Astrocyte of the cerebellum (primary cell): ENCODE measurements at regions not wholly inside any gene's neighbourhood (a gene's known extent, or its start where the extent isn't known, plus 50 kb on each side); places are given as distances from the start of the nearest gene placed in this dataset.

Experiments
- DNase-seq: peaks from one replicate; pipeline ENCODE4 v3.0.0-alpha.2; 2011; ENCODE audit warnings: low read depth
- H3K4me3 ChIP-seq: 2 replicates; pipeline ENCODE4 v1.5.1; 2011; ENCODE audit warnings: mild to moderate bottlenecking, low read depth, low read length, moderate library complexity
- in situ Hi-C: cut with HindIII; loops from 2 replicates; pipeline ENCODE4 v1.10.0; 2017; ENCODE audit warnings: low sequenced_read_pairs
- TF ChIP-seq, protein P1 (sequence below): IDR thresholded peaks from 2 replicates; pipeline ENCODE4 v1.5.1; 2012; ENCODE audit warnings: low read length, low read depth, moderate library complexity, mild to moderate bottlenecking; ENCODE audit errors: missing control alignments

DNA sequence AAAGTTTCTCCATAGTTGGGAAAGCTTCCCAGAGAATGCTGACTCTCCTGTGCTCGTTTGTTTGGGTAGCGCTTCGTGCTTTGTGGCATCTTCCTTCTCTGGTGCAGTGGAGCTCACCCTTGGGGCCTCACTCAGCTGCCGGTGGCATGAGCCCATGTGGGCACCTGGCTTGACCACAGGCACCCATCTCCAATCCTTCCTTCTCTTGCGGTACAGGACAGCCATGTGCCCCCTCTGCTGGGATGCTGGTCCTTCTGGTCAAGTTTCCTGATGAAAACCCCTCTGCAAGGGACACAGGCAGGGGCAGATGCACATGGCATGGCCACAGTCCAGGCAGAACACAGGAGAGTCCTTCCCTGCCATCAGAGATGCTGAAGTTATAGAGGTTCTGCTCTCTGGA is 555.9 kb upstream of the HS6ST1 start:
- H3K4me3 ChIP-seq = no peak overlapping the region
- no peak for DNase-seq
- TF ChIP-seq, protein P1, sequence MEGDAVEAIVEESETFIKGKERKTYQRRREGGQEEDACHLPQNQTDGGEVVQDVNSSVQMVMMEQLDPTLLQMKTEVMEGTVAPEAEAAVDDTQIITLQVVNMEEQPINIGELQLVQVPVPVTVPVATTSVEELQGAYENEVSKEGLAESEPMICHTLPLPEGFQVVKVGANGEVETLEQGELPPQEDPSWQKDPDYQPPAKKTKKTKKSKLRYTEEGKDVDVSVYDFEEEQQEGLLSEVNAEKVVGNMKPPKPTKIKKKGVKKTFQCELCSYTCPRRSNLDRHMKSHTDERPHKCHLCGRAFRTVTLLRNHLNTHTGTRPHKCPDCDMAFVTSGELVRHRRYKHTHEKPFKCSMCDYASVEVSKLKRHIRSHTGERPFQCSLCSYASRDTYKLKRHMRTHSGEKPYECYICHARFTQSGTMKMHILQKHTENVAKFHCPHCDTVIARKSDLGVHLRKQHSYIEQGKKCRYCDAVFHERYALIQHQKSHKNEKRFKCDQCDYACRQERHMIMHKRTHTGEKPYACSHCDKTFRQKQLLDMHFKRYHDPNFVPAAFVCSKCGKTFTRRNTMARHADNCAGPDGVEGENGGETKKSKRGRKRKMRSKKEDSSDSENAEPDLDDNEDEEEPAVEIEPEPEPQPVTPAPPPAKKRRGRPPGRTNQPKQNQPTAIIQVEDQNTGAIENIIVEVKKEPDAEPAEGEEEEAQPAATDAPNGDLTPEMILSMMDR = no peak
- in situ Hi-C loops = no loop called here

DNA sequence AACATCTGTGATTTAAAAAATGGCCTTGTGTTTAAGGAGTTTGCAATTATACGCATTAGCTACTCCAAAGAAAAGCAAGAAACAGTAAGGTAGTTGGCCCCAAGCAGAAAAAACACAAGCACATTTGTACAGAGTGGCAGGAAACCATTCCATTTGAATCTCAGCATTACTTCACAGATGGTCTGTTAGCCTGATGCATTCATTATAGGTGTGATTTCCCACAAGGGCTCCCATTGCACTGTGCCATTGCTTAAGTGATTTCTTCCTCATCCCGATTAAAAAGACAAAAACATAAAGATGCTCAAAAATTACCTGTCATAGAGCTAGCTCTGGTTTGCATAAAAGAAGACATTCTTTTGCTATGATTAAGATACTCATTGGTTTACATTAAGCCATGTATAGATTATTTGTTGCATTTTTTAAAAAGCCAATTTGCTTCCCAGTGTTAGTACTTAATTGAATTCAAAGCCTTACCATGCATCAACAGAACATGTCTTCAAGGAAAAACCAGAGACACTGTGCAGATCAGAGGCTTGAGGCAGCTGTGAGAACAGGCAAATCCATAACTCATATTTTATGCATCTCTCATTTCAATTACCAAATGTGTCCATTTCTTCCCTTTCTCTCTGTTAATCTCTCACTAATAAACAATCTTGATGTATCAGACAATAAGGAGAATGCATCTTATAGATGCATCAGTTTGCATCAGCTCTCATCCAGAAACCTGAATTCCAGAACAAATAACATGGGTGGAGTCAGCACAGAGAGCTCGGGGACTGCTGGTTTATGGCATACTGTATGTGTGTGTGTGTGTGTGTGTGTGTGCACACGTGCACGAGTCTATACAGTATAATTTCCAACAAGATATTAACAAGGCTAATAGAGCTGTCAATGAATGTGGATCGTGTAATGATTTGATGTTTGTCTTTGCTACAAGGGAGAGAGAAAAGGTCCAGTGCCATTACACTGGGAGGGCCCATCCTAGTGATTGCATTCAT is 558.6 kb upstream of the HS6ST1 start:
- H3K4me3 ChIP-seq = no peak overlapping the region
- in situ Hi-C loops = no loop called here
- TF ChIP-seq, protein P1 = no peak
- no peak for DNase-seq

DNA sequence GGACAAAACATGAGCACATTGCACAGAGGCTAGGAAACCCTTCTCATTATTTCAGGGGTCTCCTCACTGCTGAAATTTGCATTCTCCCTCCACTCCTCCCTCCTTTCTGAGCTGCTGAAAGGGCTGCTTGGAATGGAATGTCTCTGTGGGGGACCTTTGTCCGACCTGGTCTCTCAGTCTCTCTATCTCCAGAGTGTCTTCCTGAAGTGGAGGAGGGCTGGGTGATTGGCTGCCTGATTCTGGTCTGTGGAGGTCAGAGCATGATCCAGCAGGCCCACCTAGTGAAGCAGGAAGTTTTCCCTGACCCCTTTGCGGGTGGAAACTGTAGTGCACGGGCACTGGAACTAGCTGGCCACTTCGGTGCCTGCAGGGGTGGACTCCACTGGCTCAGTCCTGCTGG is 560.5 kb upstream of the HS6ST1 start:
- TF ChIP-seq, protein P1 = no peak
- in situ Hi-C loops = no loop called here
- no peak overlapping the region for H3K4me3 ChIP-seq
- DNase-seq = no peak

DNA sequence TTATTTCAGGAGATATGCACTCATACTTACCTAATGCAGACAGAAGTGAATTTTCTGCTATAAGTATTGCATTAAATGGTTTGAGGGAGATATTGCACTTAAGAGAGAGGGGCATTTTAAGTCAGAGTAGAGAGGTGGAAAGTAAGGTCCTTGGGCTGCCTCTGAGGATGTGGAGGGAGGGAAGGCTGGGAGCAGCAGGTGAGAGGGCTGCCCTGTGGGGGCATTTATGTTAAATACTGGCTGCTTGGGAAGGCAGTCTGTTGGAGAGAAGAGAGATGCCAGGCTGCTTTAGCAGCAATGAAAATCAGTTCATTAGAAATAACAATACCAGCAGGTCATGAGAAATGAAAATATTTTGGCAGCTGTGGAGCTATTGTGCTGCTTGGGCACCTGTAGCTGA is 576.2 kb upstream of the HS6ST1 start:
- TF ChIP-seq, protein P1 = no peak
- no peak for DNase-seq
- in situ Hi-C loops = no loop called here
- H3K4me3 ChIP-seq = no peak overlapping the region

DNA sequence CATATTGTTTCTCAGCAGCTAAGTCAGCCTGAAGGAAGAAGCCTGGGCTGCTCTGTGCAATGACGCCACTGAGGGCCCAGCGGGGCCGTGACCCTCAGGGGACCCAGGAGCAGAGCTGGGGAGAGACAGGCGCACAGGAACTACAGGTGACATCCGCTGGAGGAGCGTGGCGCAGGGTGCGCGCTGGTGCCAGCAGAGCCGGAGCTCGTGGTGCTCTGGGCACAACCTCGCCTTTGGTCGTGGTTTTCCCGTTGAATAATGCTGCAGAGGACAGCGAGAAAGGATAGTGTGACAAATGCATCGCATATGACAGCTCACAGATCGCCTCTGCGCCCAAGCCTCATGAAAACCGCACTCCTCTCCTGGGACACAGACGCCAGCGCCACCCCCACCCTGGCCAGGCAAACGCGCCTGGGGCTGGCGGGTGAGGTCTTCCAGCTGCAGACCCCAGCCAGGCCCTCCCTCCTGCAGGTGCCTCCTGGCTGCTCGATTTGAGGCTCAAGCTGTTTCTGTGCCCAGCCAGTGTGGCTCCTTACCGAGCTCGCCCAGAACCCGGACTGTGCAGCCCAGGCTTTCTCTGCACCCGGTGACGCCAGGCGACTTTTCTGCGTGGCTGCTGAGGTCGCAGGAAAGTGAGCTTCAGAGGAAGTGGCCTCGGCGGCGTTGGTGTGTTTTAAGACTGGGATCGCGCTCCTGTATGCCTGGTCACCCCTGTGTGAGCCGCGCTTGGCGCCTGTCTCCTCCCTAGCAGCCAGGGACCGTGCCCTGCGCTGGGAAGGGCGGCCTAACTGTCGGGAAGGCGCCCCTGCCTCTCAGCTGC is 583.1 kb upstream of the HS6ST1 start:
- H3K4me3 ChIP-seq = no peak overlapping the region
- no peak for DNase-seq
- in situ Hi-C loops = no loop called here
- TF ChIP-seq, protein P1 = no peak

DNA sequence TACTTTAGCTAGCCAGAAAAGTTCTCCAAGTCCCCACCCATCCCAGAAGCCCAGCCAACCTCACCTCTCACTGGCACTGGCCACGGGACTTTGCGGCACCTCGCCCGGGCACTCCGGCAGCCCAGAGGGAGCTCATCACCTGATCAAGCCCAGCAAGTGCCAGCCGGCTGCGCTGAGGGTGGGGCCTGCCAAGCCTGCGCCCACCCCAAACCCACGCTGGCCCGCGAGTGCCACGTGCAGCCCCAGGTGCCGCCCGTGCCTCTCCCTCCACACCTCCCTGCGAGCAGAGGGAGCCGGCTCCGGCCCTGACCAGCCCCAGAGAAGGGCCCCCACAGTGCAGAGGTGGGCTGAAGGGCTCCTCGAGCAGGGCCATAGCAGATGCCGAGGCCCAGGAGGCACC is 585.0 kb upstream of the HS6ST1 start:
- no peak overlapping the region for H3K4me3 ChIP-seq
- TF ChIP-seq, protein P1 = no peak
- DNase-seq = no peak
- in situ Hi-C loops = no loop called here
